ENCODE measurements at regions not wholly inside any gene's neighbourhood (a gene's known extent, or its start where the extent isn't known, plus 50 kb on each side); places are given as distances from the start of the nearest gene placed in this dataset.
"Not testable (repeated sequence)": the region's sequence is repeated elsewhere in the genome, so short reads cannot be mapped to it uniquely, and the experiment has no call there.

DNA sequence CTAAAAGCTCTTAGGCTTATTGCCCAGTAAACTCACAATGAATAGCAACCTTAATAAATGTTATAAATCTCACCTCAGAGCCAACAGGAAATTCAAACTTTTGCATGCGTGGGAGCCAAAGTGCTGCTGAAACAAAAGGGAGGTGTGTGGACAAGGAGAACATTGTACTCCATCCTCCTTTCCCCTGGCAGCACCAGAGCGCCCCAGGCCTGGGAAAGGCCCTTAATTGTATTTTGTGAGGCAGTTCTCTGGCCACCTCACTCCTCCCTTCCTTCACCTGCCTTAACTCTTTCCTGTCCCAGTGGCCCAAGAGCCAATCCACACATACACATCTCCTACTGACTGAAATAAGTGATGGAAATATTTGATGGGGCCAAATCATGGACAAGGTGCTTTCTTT lies 648.5 kb downstream of the LMO4 start:
- in situ Hi-C loops (cut with MboI; ENCODE audit: low sequenced_read_pairs), result no loop called here

DNA sequence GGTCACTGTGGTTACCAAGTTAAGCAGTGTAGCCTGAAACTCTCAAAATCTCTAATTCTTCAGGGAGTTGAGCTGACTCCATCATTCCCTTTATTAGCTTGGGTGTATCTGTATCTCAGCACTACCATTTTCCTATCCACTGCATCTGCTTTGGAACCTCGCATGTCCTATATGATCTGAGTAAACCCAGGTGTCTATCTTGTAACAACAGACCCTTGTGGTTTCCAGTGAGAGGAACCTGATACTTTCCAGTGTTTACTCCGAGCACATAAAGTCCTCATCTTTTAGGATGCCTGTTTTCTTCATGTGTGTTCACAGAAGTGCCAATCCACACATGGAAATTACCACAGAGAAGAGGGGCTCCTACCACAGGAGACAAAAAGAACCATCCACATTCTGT lies 650.4 kb downstream of the LMO4 start:
- in situ Hi-C loops (cut with MboI; ENCODE audit: low sequenced_read_pairs), result no loop called here

DNA sequence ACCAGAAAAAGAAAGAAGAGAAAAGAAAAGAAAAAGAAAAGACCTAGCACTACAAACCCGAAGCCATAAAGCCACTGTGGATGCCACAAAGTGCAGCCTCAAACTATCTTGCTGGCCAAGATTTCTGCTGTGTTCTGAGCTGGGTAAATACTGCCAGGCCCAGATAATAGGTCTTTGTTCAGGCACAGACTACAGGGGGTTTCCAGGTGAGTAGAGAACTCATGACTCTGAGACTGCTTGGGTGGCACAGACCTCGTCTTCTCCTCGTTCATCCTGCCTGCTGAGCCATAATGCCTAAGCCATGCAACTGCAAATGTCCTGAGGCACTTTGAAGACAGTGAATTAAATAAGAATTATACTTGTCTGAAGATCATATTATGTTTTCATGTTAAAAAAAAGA lies 651.8 kb downstream of the LMO4 start:
- in situ Hi-C loops (cut with MboI; ENCODE audit: low sequenced_read_pairs), result no loop called here

DNA sequence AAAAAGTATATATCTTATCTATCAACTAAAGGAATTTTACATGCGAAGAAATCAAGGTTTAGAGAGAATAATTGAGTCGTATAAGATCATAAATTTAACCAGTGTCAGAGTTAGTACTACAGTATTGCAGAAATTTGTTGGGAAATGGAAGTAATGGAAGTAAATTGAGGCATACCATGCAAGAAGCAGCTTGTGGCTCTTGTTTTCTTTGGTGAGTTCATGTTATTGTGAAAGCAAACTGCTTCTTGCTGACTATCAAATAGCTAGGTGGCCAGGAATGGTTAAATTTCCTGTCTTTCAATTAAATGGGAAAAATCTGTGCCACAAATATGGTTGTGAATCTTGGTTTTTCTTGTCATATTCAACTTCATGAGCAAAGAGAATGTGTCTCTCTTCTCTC lies 652.7 kb downstream of the LMO4 start:
- in situ Hi-C loops (cut with MboI; ENCODE audit: low sequenced_read_pairs), result no loop called here

DNA sequence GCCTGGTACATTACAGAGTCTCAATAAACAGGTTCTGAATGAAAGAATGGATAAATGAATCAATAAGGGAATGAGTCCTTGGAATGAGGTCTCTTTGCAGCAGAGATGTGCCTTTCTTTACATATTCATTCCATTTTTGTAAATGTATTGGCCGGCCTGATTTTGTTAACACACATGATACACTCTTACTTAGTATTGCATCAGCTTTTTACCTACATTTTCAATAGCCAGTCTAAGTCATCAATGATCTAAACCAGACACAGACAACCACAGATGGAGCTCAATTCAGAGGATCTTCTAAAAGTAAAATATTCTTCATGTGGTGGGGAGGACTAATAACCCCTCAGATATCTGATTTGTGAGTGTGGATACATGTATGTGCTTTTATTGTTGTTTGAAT lies 653.1 kb downstream of the LMO4 start:
- in situ Hi-C loops (cut with MboI; ENCODE audit: low sequenced_read_pairs), result no loop called here

DNA sequence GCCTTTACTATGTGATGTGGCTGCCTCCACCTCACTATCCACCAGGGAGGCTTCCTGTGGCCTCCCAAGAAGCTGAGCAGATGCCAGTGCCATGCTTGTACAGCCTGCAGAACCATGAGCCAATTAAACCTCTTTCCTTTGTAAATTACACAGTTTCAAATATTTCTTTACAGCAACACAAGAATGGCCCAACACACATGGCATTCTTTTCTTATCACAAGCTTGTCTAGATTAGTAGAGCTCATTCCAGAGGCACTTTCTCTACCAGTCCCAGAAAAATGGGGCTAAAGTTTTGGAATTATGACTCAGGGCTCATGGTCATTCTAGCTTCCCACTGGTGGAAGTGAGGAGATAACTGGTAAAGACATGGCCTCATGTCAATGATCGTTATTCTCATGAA lies 655.2 kb downstream of the LMO4 start:
- in situ Hi-C loops (cut with MboI; ENCODE audit: low sequenced_read_pairs), result no loop called here

DNA sequence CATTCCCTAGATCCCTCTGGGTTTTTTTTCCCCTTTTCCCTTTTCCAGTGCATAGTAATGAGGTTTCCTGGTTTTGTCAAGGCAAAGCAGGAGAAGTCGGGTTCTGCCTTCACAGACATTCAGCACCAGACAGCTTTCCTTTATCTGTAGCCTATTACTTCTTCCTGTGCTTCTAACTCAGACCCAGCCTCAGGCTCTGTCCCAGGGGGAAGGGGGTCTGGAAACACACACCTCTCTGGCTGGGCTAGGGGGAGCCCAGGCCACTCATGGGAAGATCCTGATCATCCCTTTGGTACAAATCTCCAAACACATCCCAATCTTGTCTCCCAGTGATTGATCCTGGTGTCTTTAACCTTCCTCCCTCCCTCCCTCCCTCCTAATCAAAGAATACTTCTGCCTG lies 656.4 kb downstream of the LMO4 start:
- in situ Hi-C loops (cut with MboI; ENCODE audit: low sequenced_read_pairs), result no loop called here

DNA sequence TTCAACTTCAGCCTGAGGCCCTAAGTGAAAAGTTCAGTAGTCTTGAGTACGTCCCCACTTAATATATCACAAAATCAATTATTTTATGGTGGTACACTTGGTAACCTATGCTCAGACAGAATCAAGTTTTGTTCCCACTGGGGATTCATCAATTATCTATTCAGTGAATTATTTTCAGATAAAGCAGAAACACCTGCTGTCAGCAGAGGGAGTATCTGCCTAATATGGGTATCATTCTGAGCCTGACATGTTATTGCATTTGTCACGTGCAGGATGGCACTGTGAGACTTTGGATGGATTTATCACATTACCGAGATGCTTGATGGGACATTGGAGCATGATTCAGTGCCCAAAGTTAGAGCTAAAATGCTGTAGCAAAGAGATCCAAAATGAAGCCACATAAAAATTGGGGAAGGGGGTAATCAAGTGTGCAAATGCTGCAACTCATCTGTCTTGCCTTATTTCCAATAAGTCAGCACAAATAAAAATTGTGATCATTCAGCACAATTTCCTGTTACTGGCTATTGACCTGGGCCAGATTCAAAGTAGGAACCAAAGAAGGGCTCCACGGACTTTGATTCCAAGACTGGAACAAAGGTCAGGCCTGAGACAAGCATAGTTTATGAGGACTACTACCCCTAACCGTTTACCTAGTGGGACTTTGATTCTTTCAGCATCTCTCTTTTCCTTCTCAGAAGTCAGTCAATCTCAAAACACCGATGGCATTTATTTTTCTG lies 657.6 kb downstream of the LMO4 start:
- in situ Hi-C loops (cut with MboI; ENCODE audit: low sequenced_read_pairs), result no loop called here

DNA sequence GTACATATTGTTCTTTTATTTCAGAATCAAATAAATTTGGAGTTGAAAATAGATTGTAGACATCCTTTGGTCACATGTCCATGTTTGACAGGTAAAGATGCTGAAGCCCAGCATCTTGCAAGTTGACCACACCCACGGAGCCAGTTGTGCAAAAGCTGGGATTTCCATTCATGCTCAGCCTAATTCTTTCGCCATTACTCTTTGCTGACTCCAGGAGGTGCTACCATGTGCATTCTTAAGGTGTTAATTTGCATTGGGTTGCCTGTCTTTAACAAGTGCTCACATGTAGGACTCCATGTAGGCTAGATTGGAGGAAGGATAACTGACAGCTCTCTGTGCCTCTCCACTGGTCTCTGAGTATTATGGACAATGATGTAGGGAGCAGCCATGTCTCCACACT lies 660.7 kb downstream of the LMO4 start:
- in situ Hi-C loops (cut with MboI; ENCODE audit: low sequenced_read_pairs), result no loop called here

DNA sequence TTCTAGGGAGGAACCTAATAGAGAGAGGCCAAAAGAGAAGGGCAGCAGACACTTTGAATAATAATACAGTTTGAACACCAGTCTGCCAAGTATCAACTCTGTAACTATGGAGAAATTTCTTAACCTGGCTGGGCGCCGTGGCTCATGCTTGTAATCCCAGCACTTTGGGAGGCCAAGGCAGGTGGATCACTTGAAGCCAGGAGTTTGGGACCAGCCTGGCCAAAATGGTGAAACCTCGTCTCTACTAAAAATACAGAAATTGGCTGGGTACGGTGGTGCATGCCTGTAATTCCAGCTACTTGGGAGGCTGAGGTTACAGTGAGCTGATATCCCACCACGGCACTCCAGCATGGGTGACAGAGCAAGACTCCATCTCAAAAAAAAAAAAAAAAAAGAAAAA lies 663.9 kb downstream of the LMO4 start:
- in situ Hi-C loops (cut with MboI; ENCODE audit: low sequenced_read_pairs), result not testable (repeated sequence)

DNA sequence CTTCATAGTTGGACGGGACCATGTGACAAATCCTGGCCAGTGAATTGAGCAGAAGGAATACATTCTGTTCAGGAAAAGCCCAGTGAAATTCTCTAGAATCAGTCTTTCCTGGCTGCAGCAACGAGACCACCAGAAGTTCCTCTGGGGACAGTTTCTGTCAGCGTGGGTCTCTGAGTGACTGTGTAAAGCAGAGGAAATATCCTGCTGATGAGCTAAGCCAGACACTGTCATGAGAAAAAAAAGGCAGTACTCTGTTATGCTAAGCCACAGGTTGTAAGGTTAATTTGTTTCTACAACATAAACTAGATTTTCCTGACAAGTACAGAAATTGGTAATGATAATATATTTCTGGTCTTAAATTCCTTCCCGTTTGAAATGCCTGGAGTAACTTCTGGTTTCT lies 664.4 kb downstream of the LMO4 start:
- in situ Hi-C loops (cut with MboI; ENCODE audit: low sequenced_read_pairs), result no loop called here

DNA sequence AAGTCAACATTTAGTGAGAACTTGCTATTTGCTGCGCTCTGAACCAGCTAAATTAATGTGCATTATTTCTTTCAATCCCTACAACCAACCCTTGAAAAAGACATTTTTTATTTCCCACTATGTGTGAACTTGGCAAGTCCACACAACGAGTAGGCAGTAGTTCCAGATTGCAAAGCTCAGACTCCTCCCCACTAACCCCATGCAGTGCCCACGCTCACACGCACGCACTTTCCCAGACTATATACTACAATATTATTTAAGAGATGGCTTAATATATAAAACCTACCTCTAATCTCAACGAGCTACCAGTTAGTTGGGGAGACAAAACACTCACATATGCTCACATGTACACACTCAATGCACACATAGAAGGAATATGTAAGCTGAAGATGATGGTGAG lies 671.2 kb downstream of the LMO4 start:
- in situ Hi-C loops (cut with MboI; ENCODE audit: low sequenced_read_pairs), result no loop called here

DNA sequence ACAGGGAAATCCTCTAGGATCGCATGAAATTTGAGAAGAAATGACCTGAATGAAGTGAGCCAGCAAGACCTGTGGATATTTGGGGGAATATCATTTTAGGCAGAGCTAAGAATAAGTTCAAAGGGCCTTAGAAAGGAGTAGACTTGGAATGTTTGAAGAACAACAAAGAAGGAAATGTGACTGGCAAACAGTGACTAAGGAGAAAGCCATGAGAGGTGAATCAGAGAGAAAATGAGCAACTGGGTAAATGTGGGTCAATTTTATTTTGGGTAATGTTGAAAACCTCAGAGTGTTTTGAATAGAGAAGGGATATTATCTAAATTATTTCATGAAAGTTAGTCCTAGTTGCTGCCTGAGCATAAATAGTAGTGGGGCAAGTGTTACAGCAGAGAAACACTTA lies 672.8 kb downstream of the LMO4 start:
- in situ Hi-C loops (cut with MboI; ENCODE audit: low sequenced_read_pairs), result no loop called here

DNA sequence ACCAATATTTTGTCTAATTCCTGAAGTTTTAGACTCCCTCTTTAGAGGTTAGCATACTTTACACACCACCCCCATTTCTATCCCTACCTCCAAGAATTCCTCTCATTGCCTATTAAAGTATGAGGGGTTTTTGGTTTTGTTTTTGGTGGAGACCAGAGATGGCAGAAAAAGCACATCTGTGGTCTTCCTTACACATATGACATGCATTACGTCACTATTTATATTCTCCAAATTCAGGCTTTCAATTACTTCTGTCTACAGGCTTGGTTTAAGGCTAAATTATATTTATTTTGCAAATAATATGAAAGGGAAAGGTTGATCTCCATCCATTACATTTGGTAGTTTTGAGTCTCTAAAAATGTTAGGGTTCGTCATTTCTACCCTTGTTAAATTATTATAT lies 674.6 kb downstream of the LMO4 start:
- in situ Hi-C loops (cut with MboI; ENCODE audit: low sequenced_read_pairs), result no loop called here

DNA sequence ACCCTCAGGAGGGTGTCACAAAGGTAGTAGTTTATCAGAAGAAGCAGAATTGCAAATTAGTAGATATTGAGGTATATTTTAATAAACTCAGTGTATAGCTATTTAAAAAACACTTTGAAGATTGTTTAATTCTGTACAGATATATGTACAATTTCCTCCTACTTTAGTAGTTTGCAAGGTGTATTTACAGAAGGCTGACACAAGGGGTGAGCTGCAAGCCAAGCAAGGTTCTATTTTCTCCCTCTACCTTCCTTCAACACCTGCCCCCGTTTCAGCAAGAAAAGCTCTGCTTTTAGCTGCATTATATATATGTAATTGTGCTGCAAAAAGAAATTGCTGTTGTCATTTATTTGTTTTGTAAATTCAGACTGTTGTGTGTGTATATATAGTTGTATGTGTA lies 674.2 kb upstream of the PKN2 start:
- in situ Hi-C loops (cut with MboI; ENCODE audit: low sequenced_read_pairs), result no loop called here

DNA sequence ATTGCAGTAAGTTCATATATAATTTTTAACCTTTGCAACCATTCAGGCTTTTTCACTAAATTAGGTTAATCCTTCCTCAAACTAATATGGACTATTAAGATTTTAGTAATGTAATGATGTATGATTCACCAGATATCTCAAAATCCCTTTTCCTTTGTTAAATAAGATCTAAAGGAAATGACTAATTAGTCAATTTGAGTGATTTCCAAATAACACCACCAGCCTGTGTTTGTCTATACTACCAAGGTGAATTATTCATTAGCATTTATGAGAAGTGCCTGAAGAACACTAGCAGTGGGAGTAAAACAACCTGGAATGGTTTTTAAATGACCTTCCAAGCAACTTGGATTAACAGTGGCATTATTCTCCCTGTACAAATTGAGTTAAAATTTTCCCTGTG lies 670.6 kb upstream of the PKN2 start:
- in situ Hi-C loops (cut with MboI; ENCODE audit: low sequenced_read_pairs), result no loop called here

DNA sequence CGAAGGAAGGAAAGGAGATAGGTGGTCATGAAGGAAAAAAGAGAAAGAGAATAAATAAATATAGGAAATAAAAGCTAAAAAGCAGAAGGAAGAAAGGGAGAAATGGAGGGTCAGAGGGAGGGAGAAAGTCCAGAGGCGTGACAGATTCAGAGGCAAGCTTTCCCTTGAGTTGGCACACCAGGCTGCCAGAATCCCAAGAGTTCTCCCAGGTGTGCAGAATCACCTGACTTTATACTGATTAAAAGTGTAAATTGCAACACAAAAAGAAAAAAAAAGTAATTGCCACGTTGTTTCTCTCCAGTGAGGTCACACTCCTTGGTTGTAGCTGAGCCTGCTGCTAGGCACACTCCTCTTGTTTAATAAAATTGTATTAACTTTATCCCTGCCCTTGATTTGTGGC lies 669.9 kb upstream of the PKN2 start:
- in situ Hi-C loops (cut with MboI; ENCODE audit: low sequenced_read_pairs), result no loop called here

DNA sequence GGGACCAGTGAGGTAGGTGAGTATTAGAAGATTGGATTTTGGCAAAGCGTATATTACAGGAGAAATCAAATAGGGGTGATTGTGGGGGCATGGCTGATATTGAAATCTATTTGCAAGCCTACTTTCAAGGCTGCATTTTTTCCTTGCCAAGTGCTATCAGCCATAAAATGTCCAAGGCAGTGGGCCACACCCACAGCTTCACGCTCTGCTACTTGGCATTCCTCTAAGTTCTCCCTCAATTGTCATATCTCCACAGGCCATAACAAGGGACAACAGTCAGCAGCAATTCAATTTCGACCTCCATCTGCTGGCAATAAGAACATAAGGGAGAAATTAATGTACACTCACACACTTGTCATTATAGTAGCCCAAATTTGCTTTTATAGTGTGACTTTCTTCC lies 667.1 kb upstream of the PKN2 start:
- in situ Hi-C loops (cut with MboI; ENCODE audit: low sequenced_read_pairs), result no loop called here

DNA sequence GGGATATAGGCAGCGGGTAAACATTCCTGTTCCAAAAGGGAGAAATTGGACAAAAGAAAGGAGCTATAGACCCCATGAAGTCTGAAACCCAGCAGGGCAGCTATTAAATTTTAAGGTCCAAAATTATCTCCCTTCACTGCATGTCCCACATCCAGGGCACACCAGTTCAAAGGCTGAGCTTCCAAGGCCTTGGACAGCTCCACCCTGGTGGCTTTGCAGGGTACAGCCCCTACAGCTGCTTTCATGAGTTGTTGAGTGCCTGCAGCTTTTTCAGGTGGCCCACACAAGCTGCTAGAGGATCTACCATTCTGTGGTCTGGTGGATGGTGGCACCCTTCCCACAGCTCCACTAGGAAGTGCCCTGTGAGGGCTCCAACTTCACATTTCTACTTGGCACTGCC lies 662.5 kb upstream of the PKN2 start:
- in situ Hi-C loops (cut with MboI; ENCODE audit: low sequenced_read_pairs), result no loop called here

DNA sequence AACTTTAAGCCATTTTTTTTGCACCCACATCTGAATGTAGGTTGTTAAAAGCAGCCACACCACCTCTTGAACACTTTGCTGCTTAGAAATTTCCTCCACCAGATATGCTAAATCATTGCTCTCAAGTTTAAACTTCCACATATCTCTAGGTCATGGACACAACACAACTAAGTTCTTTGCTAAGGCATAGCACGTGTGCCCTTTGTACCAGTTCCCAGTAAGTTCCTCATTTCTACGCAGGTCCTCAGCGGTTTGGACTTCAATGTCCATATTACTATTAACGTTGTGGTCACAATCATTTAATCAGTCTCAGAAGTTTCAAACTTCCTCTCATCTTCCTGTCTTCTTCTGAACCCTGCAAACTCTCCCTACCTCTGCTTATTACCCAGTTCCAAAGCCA lies 661.6 kb upstream of the PKN2 start:
- in situ Hi-C loops (cut with MboI; ENCODE audit: low sequenced_read_pairs), result no loop called here

DNA sequence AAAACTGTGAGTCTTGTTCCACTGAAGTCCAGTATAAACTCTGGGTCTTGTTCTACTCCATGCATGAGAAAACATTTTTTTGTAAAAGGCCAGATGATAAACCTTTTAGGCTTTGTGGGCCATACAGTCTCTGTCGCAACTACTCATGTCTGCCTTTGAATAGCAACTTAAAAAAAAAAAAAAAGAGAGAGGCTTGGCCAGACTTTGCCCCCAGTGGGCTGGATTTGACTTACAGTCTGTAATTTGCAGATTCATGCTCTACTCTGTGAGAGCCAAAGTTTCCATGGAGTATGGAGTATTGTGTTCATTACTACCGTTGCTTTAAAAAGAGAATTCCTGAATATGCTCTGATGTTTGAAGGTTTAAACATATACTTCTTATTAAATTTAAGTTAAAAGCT lies 654.9 kb upstream of the PKN2 start:
- in situ Hi-C loops (cut with MboI; ENCODE audit: low sequenced_read_pairs), result no loop called here

DNA sequence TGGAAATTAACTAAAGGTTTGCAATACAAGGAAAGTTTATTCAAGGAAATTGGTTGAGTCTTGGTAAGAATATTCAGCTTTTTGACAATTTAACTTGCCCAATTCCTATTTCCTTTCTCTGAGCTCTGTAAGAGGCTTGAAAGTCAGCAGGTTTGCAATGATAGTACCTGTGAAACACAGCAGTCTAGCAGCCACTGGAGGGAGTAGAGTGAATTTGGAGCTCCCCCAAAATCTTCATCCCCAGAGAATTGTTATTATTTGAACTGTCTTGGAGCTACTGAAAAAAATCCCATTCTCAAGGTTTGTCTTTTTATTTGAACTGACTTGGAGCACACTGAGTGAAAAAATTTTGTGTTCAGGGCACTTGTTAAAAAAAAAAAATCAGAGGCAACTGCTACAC lies 654.2 kb upstream of the PKN2 start:
- in situ Hi-C loops (cut with MboI; ENCODE audit: low sequenced_read_pairs), result no loop called here

DNA sequence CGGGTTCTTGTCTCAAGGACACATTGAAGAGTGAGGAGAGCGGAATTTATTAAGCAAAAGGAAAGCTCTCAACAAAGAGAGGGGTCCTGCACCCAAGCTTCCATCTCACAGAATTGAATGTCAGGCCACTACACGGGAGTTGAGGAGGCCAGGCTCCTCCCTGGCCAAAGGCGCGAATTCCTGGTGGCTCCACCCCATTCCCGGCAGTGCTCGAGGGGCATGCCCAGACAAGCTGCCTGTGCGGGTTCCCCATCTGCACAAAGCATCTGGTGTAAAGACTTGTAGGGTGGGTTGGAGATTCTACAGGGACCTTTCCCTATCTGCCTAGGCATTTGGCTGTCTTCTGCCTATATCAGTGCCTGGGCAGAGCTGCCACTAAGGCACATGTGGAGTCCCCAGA lies 648.5 kb upstream of the PKN2 start:
- in situ Hi-C loops (cut with MboI; ENCODE audit: low sequenced_read_pairs), result no loop called here
